Parathyroid adenoma (tissue), 2 donors: ENCODE measurements at regions not wholly inside any gene's neighbourhood (a gene's known extent, or its start where the extent isn't known, plus 50 kb on each side); places are given as distances from the start of the nearest gene placed in this dataset.
A peak's percentile ranks its signal among the peaks of the same experiment; 100 is the strongest.

ENCODE experiments used
- H2AFZ ChIP-seq: fragments of 300-600 bp; sonication (generic); one replicate; pipeline ENCODE4 v1.7.0; 2017; ENCODE audit warnings: antibody characterized with exemption, mild to moderate bottlenecking
- H3K27ac ChIP-seq: fragments of 300-600 bp; sonication (generic); one replicate; pipeline ENCODE4 v1.7.0; 2017
- H3K27me3 ChIP-seq: fragments of 300-600 bp; sonication (generic); one replicate; pipeline ENCODE4 v1.7.0; 2017; ENCODE audit warnings: low read length; ENCODE audit not compliant: control insufficient read depth, insufficient read depth
- H3K36me3 ChIP-seq: fragments of 300-600 bp; sonication (generic); one replicate; pipeline ENCODE4 v1.7.0; 2017; ENCODE audit warnings: low read length; ENCODE audit not compliant: control insufficient read depth, insufficient read depth
- H3K4me1 ChIP-seq: fragments of 300-600 bp; sonication (generic); one replicate; pipeline ENCODE4 v1.7.0; 2017; ENCODE audit warnings: control low read depth
- H3K4me2 ChIP-seq: fragments of 300-600 bp; sonication (generic); one replicate; pipeline ENCODE4 v1.7.0; 2017; ENCODE audit warnings: low read length
- H3K4me3 ChIP-seq: fragments of 300-600 bp; sonication (generic); one replicate; pipeline ENCODE4 v1.7.0; 2017; ENCODE audit warnings: low read depth, low read length
- H3K79me2 ChIP-seq: fragments of 300-600 bp; sonication (generic); one replicate; pipeline ENCODE4 v1.7.0; 2017; ENCODE audit warnings: control low read depth
- H3K9ac ChIP-seq: fragments of 300-600 bp; sonication (generic); one replicate; pipeline ENCODE4 v1.7.0; 2017; ENCODE audit warnings: mild to moderate bottlenecking
- H3K9me3 ChIP-seq: fragments of 300-600 bp; sonication (generic); one replicate; pipeline ENCODE4 v1.7.0; 2017; ENCODE audit warnings: low read length; ENCODE audit not compliant: control insufficient read depth
- CTCF ChIP-seq: fragments of 300-600 bp; sonication (generic); IDR thresholded peaks from one replicate; pipeline ENCODE4 v1.7.0; 2017; ENCODE audit warnings: antibody characterized with exemption, mild to moderate bottlenecking
- donor health status: primary hyperparathyroidism.

GRCh38 chr13:110798081-110798994 lies 84.8 kb downstream of the ING1 start:
- Histone ChIP-seq H3K36me3 (no peaks in the 10 kb centered on the region), H3K4me2 (no peak overlapping the region), H3K4me1 (no peaks in the 10 kb centered on the region), H3K4me3 (no peak overlapping the region), H3K27me3 (no peaks in the 10 kb centered on the region), H3K27ac (no peak overlapping the region), H3K9ac (no peak overlapping the region), H3K79me2 (no peaks in the 10 kb centered on the region), H2AFZ (no peak overlapping the region), H3K9me3 (no peaks in the 10 kb centered on the region)
- no peak for TF ChIP-seq CTCF

- H3K4me3 ChIP-seq = no peak overlapping the region
- H3K4me1 ChIP-seq = no peaks in the 10 kb centered on the region
- no peak overlapping the region for H2AFZ ChIP-seq
- H3K27ac ChIP-seq = peak overlapping the region; percentile 54
- no peaks in the 10 kb centered on the region for H3K9me3 ChIP-seq
- H3K36me3 ChIP-seq = no peaks in the 10 kb centered on the region
- H3K9ac ChIP-seq = no peak overlapping the region
- no peaks in the 10 kb centered on the region for H3K27me3 ChIP-seq
- no peak for TF ChIP-seq CTCF
- H3K79me2 ChIP-seq = no peaks in the 10 kb centered on the region
- no peak overlapping the region for H3K4me2 ChIP-seq
These were observed 86.0 kb downstream of the ING1 start for GRCh38 chr13:110799246-110800236.

- no peaks in the 10 kb centered on the region for H3K79me2 ChIP-seq
- no peak for TF ChIP-seq CTCF
- no peaks in the 10 kb centered on the region for H3K36me3 ChIP-seq
- no peak overlapping the region for H3K27ac ChIP-seq
- H3K9ac ChIP-seq = no peak overlapping the region
- H3K4me2 ChIP-seq = no peak overlapping the region
- H3K4me3 ChIP-seq = no peak overlapping the region
- no peaks in the 10 kb centered on the region for H3K9me3 ChIP-seq
- H3K4me1 ChIP-seq = no peaks in the 10 kb centered on the region
- H3K27me3 ChIP-seq = no peaks in the 10 kb centered on the region
- no peak overlapping the region for H2AFZ ChIP-seq
These were observed 87.5 kb downstream of the ING1 start for GRCh38 chr13:110801044-110801443.

- H3K4me2 ChIP-seq = no peak overlapping the region
- no peaks in the 10 kb centered on the region for H3K79me2 ChIP-seq
- H3K27me3 ChIP-seq = no peaks in the 10 kb centered on the region
- H3K36me3 ChIP-seq = no peaks in the 10 kb centered on the region
- no peak overlapping the region for H3K27ac ChIP-seq
- H2AFZ ChIP-seq = no peak overlapping the region
- H3K9me3 ChIP-seq = no peaks in the 10 kb centered on the region
- no peak overlapping the region for H3K4me3 ChIP-seq
- no peak for TF ChIP-seq CTCF
- no peak overlapping the region for H3K9ac ChIP-seq
- H3K4me1 ChIP-seq = no peaks in the 10 kb centered on the region
These were observed 88.8 kb downstream of the ING1 start for GRCh38 chr13:110802260-110802659.
